ENCODE measurements at regions not wholly inside any gene's neighbourhood (a gene's known extent, or its start where the extent isn't known, plus 50 kb on each side); places are given as distances from the start of the nearest gene placed in this dataset.

- H3K79me2 ChIP-seq (ENCODE audit: insufficient read depth, low read length): no peaks in the 10 kb centered on the region
- Mint-ChIP-seq H3K27ac (no peak overlapping the region), H3K4me3 (no peak overlapping the region), H3K4me1 (peaks cover 30 to 36% of the 10 kb centered on the region in 2 experiments), H3K9me3 (no peaks in the 10 kb centered on the region; a peak in 1 of 5 replicates), H3K36me3 (ENCODE audit: insufficient read depth in 1 of 3, low read depth in 3 of 3) (no peaks in the 10 kb centered on the region; a peak in 1 of 7 replicates), H3K27me3 (ENCODE audit: low read depth) (no peaks in the 10 kb centered on the region)
- H3K23ac ChIP-seq (ENCODE audit: insufficient read length, low read depth, low read length): no peak overlapping the region
- H3K4me2 ChIP-seq (ENCODE audit: insufficient read depth, insufficient read length, low read length): no peak overlapping the region
- no peak overlapping the region for H3K18ac ChIP-seq (ENCODE audit: insufficient read length, low read depth, low read length)
- H2BK120ac ChIP-seq (ENCODE audit: low read depth, low read length, poor library complexity, severe bottlenecking): no peak overlapping the region
- H3K9me3 ChIP-seq (ENCODE audit: control insufficient read depth, low read depth, low read length): no peaks in the 10 kb centered on the region
- H3K4ac ChIP-seq (ENCODE audit: low read depth, low read length): no peak overlapping the region
- H2BK15ac ChIP-seq (ENCODE audit: low read depth, low read length): no peak overlapping the region
- no peaks in the 10 kb centered on the region; the same call in 1 of the 2 replicates for H3K4me1 ChIP-seq (ENCODE audit: insufficient read depth, low read length)
- DNase-seq: no peak
- no peaks in the 10 kb centered on the region for H3K23me2 ChIP-seq (ENCODE audit: insufficient read length, low read depth, low read length, poor library complexity, severe bottlenecking)
- H2BK20ac ChIP-seq (ENCODE audit: low read depth, low read length, poor library complexity, severe bottlenecking): no peak overlapping the region
- no peak overlapping the region for H4K5ac ChIP-seq (ENCODE audit: insufficient read length, low read depth, low read length)
- WGBS (ENCODE audit: extremely low coverage, insufficient read length, low lambda C conversion rate): no CpG with 5 or more reads among the region's 5 CpGs
- H2AFZ ChIP-seq (ENCODE audit: low read length): no peak overlapping the region
- H3K27ac ChIP-seq (ENCODE audit: insufficient read length, low read depth, low read length): no peak overlapping the region
- no peak for TF ChIP-seq CTCF (conservative IDR thresholded peaks at IDR 0.05)
- H3K27me3 ChIP-seq (ENCODE audit: insufficient read depth, low read length): no peaks in the 10 kb centered on the region
- no peak overlapping the region for H2AK5ac ChIP-seq (ENCODE audit: insufficient read length, low read length)
- no peak overlapping the region for H4K91ac ChIP-seq (ENCODE audit: insufficient read length, low read depth, low read length)
- H4K8ac ChIP-seq (replicated peaks; ENCODE audit: insufficient read length, low read depth, low read length): no peak overlapping the region
- no peak overlapping the region for H2BK5ac ChIP-seq (ENCODE audit: insufficient read length, low read length)
- no peak overlapping the region for H3K9ac ChIP-seq (ENCODE audit: extremely low read depth, insufficient read length, low read length)
- H3K56ac ChIP-seq (ENCODE audit: insufficient read length, low read depth, low read length): no peak overlapping the region
- H3K14ac ChIP-seq (ENCODE audit: insufficient read depth, low read length): no peak overlapping the region
- H3T11ph ChIP-seq (ENCODE audit: low read length): no peak overlapping the region
- no peaks in the 10 kb centered on the region for H4K20me1 ChIP-seq (ENCODE audit: control insufficient read depth, insufficient read depth, insufficient read length)
- H3K79me1 ChIP-seq (ENCODE audit: insufficient read depth, low read depth, low read length, poor library complexity, severe bottlenecking): no peaks in the 10 kb centered on the region
- H2BK12ac ChIP-seq (ENCODE audit: insufficient read length, low read depth, low read length): no peak overlapping the region
Measured at GRCh38 chr3:40876009-40876408, 323.3 kb upstream of the CTNNB1 start.

Measured in H9 (cell line).